ENCODE measurements at regions not wholly inside any gene's neighbourhood (a gene's known extent, or its start where the extent isn't known, plus 50 kb on each side); places are given as distances from the start of the nearest gene placed in this dataset.

DNA sequence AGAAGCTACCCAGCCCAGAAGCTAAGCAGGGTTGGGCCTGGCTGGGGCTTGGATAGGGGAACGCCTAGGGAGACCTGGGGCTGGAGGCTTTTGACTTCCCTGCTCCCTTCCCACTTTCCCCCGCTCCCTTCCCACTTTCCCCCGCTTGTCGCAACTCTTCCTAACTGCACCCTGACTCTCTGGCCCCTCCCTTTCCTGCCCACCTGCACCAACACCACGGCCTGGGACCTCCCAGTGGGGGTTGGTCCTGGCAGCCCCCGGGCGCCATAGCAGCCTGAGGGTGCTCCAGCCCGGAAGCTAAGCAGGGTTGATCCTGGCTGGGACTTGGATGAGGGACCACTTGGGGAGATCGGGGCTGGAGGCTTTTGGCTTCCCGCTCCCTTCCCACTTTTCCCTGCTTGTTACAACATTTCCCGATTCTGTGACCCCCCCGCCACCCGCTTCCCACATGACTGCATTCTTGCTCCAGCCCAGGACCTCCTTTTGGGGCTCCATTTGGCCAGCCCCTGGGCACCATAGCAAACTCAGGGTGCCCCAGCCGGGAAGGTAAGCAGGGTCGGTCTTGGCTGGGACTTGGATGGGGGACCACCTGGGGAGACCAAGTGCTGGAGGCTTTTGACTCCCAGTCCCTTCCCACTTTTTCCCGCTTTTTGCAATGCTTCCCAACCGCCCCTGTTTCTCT lies 2287.0 kb downstream of the TP53TG3F start:
- TF ChIP-seq, protein P1, sequence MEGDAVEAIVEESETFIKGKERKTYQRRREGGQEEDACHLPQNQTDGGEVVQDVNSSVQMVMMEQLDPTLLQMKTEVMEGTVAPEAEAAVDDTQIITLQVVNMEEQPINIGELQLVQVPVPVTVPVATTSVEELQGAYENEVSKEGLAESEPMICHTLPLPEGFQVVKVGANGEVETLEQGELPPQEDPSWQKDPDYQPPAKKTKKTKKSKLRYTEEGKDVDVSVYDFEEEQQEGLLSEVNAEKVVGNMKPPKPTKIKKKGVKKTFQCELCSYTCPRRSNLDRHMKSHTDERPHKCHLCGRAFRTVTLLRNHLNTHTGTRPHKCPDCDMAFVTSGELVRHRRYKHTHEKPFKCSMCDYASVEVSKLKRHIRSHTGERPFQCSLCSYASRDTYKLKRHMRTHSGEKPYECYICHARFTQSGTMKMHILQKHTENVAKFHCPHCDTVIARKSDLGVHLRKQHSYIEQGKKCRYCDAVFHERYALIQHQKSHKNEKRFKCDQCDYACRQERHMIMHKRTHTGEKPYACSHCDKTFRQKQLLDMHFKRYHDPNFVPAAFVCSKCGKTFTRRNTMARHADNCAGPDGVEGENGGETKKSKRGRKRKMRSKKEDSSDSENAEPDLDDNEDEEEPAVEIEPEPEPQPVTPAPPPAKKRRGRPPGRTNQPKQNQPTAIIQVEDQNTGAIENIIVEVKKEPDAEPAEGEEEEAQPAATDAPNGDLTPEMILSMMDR (IDR thresholded peaks at IDR 0.05): no peak
- no peak for TF ChIP-seq REST (IDR thresholded peaks at IDR 0.05; ENCODE audit: insufficient read depth in 1 of 2, low read depth in 2 of 2, low read length in 1 of 2)
- no peak for TF ChIP-seq POLR2AphosphoS5 (IDR thresholded peaks at IDR 0.05; ENCODE audit: low read depth, low read length)

Measured in Panc1 (cell line).